PC-3 (cell line): ENCODE measurements at regions not wholly inside any gene's neighbourhood (a gene's known extent, or its start where the extent isn't known, plus 50 kb on each side); places are given as distances from the start of the nearest gene placed in this dataset.

Source experiments
- CTCF ChIP-seq: fragments of 300-600 bp; sonication (generic); conservative IDR thresholded peaks from 2 replicates; pipeline ENCODE4 v1.5.1; 2017; ENCODE audit warnings: antibody characterized with exemption, low read depth, mild to moderate bottlenecking, low read length
- EZH2 ChIP-seq: fragments of 300-600 bp; sonication (generic); IDR thresholded peaks from one replicate; pipeline ENCODE4 v1.6.1; 2017; ENCODE audit warnings: antibody characterized with exemption, mild to moderate bottlenecking, low read length; ENCODE audit not compliant: unreplicated experiment
- EZH2phosphoT487 ChIP-seq: fragments of 300-600 bp; sonication (generic); IDR thresholded peaks from 2 replicates; pipeline ENCODE4 v1.6.1; 2018; ENCODE audit warnings: mild to moderate bottlenecking, antibody characterized with exemption, low read length, borderline replicate concordance

- TF ChIP-seq CTCF (no peak), EZH2 (no peak), EZH2phosphoT487 (no peak)
These were observed 217.1 kb downstream of the IPMK start for GRCh38 chr10:58050575-58050974.
